T-cell (primary cell): ENCODE measurements at regions not wholly inside any gene's neighbourhood (a gene's known extent, or its start where the extent isn't known, plus 50 kb on each side); places are given as distances from the start of the nearest gene placed in this dataset.

ENCODE experiments used
- ATAC-seq, 4 experiments: fragments of 200-7000 bp in 3 of 4; fragments of 150-1000 bp in 1 of 4; cut with Tn5 transposase; replicated peaks in 1 of 4; 1 replicate in 3 of 4; 2 replicates in 1 of 4; pipeline ENCODE4 v1.10.0; 2021; ENCODE audit warnings: moderate library complexity in 3 of 4, mild to moderate bottlenecking in 2 of 4, moderate number of reproducible peaks in 1 of 4
- CTCF ChIA-PET, 2 donors: fragments of 300-600 bp; sonication (Branson Sonifier 250); formaldehyde crosslinking; loops; one replicate each; lab custom pipeline; 2022; ENCODE audit warnings: antibody characterized with exemption in 2 of 2; lab: Charles Lee
- POLR2A ChIA-PET, 2 donors: fragments of 300-600 bp; sonication (Branson Sonifier 250); formaldehyde crosslinking; loops; one replicate each; lab custom pipeline; 2022; ENCODE audit warnings: antibody characterized with exemption in 2 of 2; lab: Charles Lee
- DNase-seq, 35 experiments: peaks; one replicate each; pipeline versions ENCODE4 v3.0.0 to v3.0.0-alpha.2; 2013 to 2023
- H3K27ac ChIP-seq: one replicate; pipeline ENCODE4 v1.5.1; 2013; ENCODE audit warnings: low read length
- H3K27me3 ChIP-seq, 2 experiments: replicated peaks in 1 of 2; 1 replicate in 1 of 2; 2 replicates in 1 of 2; pipeline versions ENCODE4 v1.6.1 to v1.7.0; 2013; ENCODE audit warnings: low read length in 1 of 2, mixed read lengths in 1 of 2; ENCODE audit not compliant: control insufficient read depth in 2 of 2, insufficient read depth in 2 of 2; ENCODE audit errors: extremely low read depth in 1 of 2
- H3K36me3 ChIP-seq, 2 donors: 1 replicate in 1 of 2; 2 replicates in 1 of 2; pipeline versions ENCODE4 v1.6.1 to v1.7.0; 2013; ENCODE audit warnings: low read length in 1 of 2; ENCODE audit not compliant: control insufficient read depth in 2 of 2, insufficient read depth in 1 of 2; ENCODE audit errors: extremely low read depth in 1 of 2
- H3K4me1 ChIP-seq, 2 experiments: 1 replicate in 1 of 2; 2 replicates in 1 of 2; pipeline versions ENCODE4 v1.6.1 to v1.7.0; 2013; ENCODE audit warnings: low read length in 2 of 2, mixed read lengths in 1 of 2; ENCODE audit not compliant: insufficient read depth in 2 of 2, control insufficient read depth in 1 of 2; ENCODE audit errors: extremely low read depth in 1 of 2
- H3K4me3 ChIP-seq, 2 donors: 1 replicate in 1 of 2; 2 replicates in 1 of 2; pipeline versions ENCODE4 v1.5.1 to v1.7.0; 2013; ENCODE audit warnings: mild to moderate bottlenecking in 2 of 2, low read length in 1 of 2, moderate library complexity in 1 of 2; ENCODE audit not compliant: control insufficient read depth in 1 of 2; ENCODE audit errors: extremely low read depth in 1 of 2
- H3K9me3 ChIP-seq: 2 replicates; pipeline ENCODE4 v1.7.0; 2013
- H3K27ac Mint-ChIP-seq, 2 donors: one replicate each; pipeline ENCODE4 v1.8.0; 2020 to 2021; ENCODE audit warnings: mild to moderate bottlenecking in 2 of 2, mixed read lengths in 2 of 2
- H3K27me3 Mint-ChIP-seq, 2 donors: one replicate each; pipeline ENCODE4 v1.8.0; 2021 to 2022; ENCODE audit warnings: mixed read lengths in 2 of 2
- H3K36me3 Mint-ChIP-seq: one replicate; pipeline ENCODE4 v1.8.0; 2021; ENCODE audit warnings: mixed read lengths
- H3K4me1 Mint-ChIP-seq, 3 donors: one replicate each; pipeline ENCODE4 v1.8.0; 2020 to 2022; ENCODE audit warnings: mixed read lengths in 3 of 3, mild to moderate bottlenecking in 1 of 3
- H3K4me3 Mint-ChIP-seq, 3 donors: one replicate each; pipeline ENCODE4 v1.8.0; 2020 to 2022; ENCODE audit warnings: mild to moderate bottlenecking in 3 of 3, mixed read lengths in 3 of 3, moderate library complexity in 3 of 3
- H3K9me3 Mint-ChIP-seq, 3 donors: one replicate each; pipeline ENCODE4 v1.8.0; 2020 to 2022; ENCODE audit warnings: mixed read lengths in 3 of 3
- WGBS: methylation state at CpG from one replicate; pipeline ENCODE4 v1.1.5; 2013; ENCODE audit warnings: missing lambda C conversion rate; ENCODE audit not compliant: insufficient coverage; 5-methylcytosine and 5-hydroxymethylcytosine counted together

DNA sequence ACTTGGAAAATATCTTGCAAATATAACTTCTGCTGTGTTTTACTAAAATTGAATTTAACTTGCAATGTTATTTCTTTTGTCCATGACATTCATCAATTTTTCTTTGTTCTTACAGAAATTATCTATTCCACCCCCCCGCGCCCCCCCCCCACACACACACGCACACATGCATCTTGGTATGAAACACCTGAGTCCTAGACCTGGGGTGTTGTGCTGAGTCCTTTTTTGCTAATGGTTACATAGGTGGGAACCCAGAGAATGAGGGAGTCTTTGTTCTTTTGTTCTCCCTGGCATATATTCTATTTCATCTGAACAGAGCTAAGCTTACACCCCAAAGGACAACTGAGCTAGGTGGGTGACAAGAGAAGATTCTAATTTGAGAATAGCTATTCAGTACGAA is 308.9 kb downstream of the CWC27 start:
- no peaks in the 10 kb centered on the region for H3K9me3 ChIP-seq
- H3K4me3 Mint-ChIP-seq, result no peak overlapping the region
- peaks cover 7 to 14% (median 9%) of the 10 kb centered on the region in 3 donors for H3K4me1 Mint-ChIP-seq
- H3K27me3 Mint-ChIP-seq, result no peaks in the 10 kb centered on the region
- H3K27me3 ChIP-seq, result no peaks in the 10 kb centered on the region
- WGBS, result 67% methylated on average over 1 of the region's 4 CpGs
- H3K27ac ChIP-seq, result no peak overlapping the region
- ChIA-PET POLR2A (no interaction called here), CTCF (interaction anchor here (0.8 to 1.5 kb wide), 3 partner anchors 74 to 406 kb away, joined by 3 to 8 read pairs (median 5); no protein-coding TSS in a partner anchor)
- H3K4me3 ChIP-seq, result no peak overlapping the region
- ATAC-seq (no peak), DNase-seq (no peak)
- H3K27ac Mint-ChIP-seq, result no peak overlapping the region
- no peaks in the 10 kb centered on the region for H3K36me3 Mint-ChIP-seq
- H3K9me3 Mint-ChIP-seq, result no peaks in the 10 kb centered on the region
- peaks cover 0 to 4% of the 10 kb centered on the region in 2 experiments for H3K4me1 ChIP-seq
- H3K36me3 ChIP-seq, result no peaks in the 10 kb centered on the region

DNA sequence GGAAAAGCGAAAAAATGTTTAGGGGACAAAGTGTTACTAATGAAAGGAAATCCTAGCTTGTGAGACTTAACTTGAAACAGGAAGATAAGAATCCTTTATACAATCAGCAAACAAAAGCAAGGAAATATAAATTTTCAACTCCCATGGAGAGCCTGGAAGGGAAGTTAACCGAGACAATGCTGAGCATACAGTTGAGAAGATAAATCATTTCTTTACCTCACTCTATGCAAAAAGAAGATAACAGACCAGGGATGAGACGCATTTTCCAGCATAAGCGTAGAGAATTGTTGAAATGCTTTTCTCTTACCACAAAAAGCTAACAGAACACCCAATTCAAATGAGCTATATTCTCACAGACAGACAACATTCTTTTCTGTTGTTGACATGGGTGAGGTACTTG is 309.6 kb downstream of the CWC27 start:
- POLR2A ChIA-PET, result no interaction called here
- peaks cover 7 to 14% (median 9%) of the 10 kb centered on the region in 3 donors for H3K4me1 Mint-ChIP-seq
- no peaks in the 10 kb centered on the region for H3K36me3 Mint-ChIP-seq
- Histone ChIP-seq H3K9me3 (no peaks in the 10 kb centered on the region), H3K4me1 (peaks cover 0 to 4% of the 10 kb centered on the region in 2 experiments), H3K36me3 (no peaks in the 10 kb centered on the region), H3K27ac (no peak overlapping the region), H3K27me3 (no peaks in the 10 kb centered on the region), H3K4me3 (no peak overlapping the region)
- WGBS, result no CpG with 5 or more reads among the region's 4 CpGs
- H3K4me3 Mint-ChIP-seq, result no peak overlapping the region
- no peaks in the 10 kb centered on the region for H3K27me3 Mint-ChIP-seq
- CTCF ChIA-PET, result interaction anchor here (0.8 to 1.5 kb wide), 3 partner anchors 74 to 406 kb away, joined by 3 to 8 read pairs (median 5); no protein-coding TSS in a partner anchor
- ATAC-seq (no peak), DNase-seq (no peak)
- H3K9me3 Mint-ChIP-seq, result no peaks in the 10 kb centered on the region
- no peak overlapping the region for H3K27ac Mint-ChIP-seq

DNA sequence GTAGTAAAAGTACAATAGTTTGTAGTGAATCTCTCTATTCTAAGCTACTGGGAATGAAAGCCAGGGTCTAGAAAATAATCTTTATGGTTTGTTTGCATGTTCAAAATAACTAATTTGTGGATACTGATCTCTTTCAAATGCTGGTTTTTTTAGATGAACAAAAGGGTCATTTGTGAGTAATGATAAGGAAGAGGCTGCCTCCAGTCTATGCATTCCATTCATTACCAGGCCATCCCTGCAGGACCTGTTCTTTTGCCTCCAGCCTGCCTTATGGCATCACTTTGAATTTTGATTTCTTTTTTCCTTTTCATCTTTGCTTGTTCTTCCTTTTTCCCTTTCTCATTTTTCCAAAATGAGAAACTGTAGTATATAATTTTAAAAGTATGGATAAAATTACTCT is 312.3 kb downstream of the CWC27 start:
- no peaks in the 10 kb centered on the region for H3K9me3 Mint-ChIP-seq
- Histone ChIP-seq H3K27me3 (no peaks in the 10 kb centered on the region), H3K9me3 (no peaks in the 10 kb centered on the region), H3K27ac (no peak overlapping the region), H3K36me3 (no peaks in the 10 kb centered on the region), H3K4me3 (no peak overlapping the region), H3K4me1 (peaks cover 0 to 4% of the 10 kb centered on the region in 2 experiments)
- CTCF ChIA-PET, result no interaction called here
- no peak overlapping the region for H3K4me3 Mint-ChIP-seq
- H3K36me3 Mint-ChIP-seq, result no peaks in the 10 kb centered on the region
- no peaks in the 10 kb centered on the region for H3K27me3 Mint-ChIP-seq
- DNase-seq (no peak), ATAC-seq (no peak)
- POLR2A ChIA-PET, result no interaction called here
- H3K27ac Mint-ChIP-seq, result no peak overlapping the region
- H3K4me1 Mint-ChIP-seq, result peaks cover 7 to 14% (median 9%) of the 10 kb centered on the region in 3 donors

DNA sequence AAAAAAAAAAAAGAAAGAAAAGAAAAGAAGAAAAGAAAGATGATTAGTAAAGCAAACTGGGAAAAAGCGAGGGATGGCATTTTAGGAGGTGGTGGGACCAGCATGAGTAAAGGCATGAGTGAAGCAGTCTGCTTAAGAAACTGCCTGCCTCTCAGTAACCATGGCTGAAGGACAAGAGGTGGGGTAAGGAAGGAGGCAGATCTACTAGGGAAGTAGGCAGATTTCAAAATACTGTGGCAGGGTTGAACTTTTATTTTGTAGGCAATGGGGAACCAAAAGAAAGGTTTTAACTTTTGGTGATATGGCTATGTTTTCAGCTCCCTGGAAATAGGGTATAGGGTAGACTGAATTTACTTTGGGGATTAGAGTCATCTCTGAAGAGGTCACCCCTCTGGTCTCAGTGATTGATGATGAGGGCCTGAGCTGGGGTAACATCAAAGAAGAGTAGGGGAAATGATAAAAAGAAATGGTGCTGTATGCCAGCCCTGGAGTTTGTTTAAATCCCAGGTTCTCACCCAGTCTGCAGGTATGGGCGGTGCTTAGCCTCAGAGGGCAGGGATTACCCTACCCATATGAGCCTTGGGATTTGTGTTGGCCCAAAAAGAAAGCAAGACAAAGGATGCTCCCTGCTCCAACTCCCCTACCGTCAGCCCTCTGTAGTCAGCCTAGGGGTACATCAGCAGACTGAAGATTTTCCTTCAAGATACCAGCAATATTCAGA is 316.2 kb downstream of the CWC27 start:
- ATAC-seq (no peak), DNase-seq (no peak)
- no peaks in the 10 kb centered on the region for H3K27me3 ChIP-seq
- ChIA-PET CTCF (no interaction called here), POLR2A (interaction anchor here in 1 of 2 donors (0.7 kb wide), 1 partner anchor 11 kb away, joined by 5 read pairs; no protein-coding TSS in a partner anchor)
- H3K36me3 ChIP-seq, result no peaks in the 10 kb centered on the region
- no peaks in the 10 kb centered on the region for H3K36me3 Mint-ChIP-seq
- peaks cover 2% of the 10 kb centered on the region in 2 donors for H3K27me3 Mint-ChIP-seq
- H3K27ac Mint-ChIP-seq, result no peak overlapping the region
- WGBS, result 96% methylated on average over 3 of the region's 3 CpGs
- no peak overlapping the region for H3K4me3 Mint-ChIP-seq
- no peak overlapping the region for H3K27ac ChIP-seq
- no peaks in the 10 kb centered on the region for H3K9me3 ChIP-seq
- H3K4me1 Mint-ChIP-seq, result peaks cover 2 to 5% (median 2%) of the 10 kb centered on the region in 3 donors
- H3K9me3 Mint-ChIP-seq, result no peaks in the 10 kb centered on the region
- H3K4me3 ChIP-seq, result no peak overlapping the region
- H3K4me1 ChIP-seq, result peaks cover 0 to under 1% of the 10 kb centered on the region in 2 experiments

DNA sequence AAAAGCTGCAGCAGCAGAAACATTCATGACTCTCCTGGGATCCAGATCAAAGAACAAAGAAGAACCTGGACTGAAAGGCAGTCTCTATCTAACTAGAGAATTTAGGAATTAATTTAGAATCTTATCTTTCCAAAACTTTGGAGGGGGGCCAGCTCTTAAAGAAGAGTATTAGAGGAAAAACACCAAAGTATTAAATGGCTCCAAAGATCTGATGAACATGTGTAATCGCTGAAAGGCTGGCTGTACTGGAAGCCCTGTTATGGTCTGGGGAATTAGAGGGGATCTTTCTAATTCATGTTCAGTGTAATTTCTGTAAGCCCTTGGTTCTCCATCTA is 316.8 kb downstream of the CWC27 start:
- DNase-seq, result no peak
- Mint-ChIP-seq H3K4me3 (no peak overlapping the region), H3K27me3 (peaks cover 4% of the 10 kb centered on the region in 2 donors), H3K27ac (no peak overlapping the region), H3K4me1 (no peaks in the 10 kb centered on the region), H3K9me3 (no peaks in the 10 kb centered on the region), H3K36me3 (no peaks in the 10 kb centered on the region)
- H3K36me3 ChIP-seq, result no peaks in the 10 kb centered on the region
- H3K27me3 ChIP-seq, result no peaks in the 10 kb centered on the region
- no peaks in the 10 kb centered on the region for H3K4me1 ChIP-seq
- no peaks in the 10 kb centered on the region for H3K9me3 ChIP-seq
- ATAC-seq, result no peak
- ChIA-PET CTCF (no interaction called here), POLR2A (no interaction called here)
- 100% methylated on average over 1 of the region's 1 CpG for WGBS
- no peak overlapping the region for H3K4me3 ChIP-seq
- H3K27ac ChIP-seq, result no peak overlapping the region

DNA sequence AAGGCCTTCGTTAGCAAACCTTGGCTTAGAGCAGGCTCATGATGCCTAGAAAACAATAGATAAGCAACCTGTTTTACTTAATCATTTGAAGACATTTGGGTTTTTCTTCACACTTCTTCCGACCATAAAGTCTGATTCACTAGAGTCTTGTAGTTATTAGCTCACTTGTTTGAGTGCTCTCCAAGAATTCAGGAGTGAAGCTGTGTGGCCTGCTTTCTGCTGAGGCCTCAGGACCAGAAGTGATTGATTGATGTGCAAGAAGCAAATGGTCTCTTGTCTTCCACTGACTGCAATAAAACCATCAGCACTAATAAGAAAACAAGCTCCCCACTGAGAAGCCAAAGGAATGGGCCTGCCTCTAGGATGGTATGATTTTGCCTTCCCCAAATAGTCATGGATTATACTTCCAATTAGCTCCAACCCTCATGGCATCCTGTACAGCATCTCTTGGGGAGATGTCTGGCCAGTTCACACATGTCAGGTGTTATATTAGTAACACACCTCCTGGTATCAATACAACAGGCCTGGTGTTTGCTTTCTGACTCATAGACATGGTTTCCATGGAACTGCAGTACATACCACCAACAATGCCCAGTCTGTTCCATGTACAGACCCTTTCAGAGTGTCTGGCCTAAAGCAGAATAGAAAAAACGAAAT is 317.6 kb downstream of the CWC27 start:
- no peak overlapping the region for H3K27ac ChIP-seq
- WGBS, result no CpG with 5 or more reads among the region's 3 CpGs
- H3K27me3 ChIP-seq, result no peaks in the 10 kb centered on the region
- H3K9me3 Mint-ChIP-seq, result no peaks in the 10 kb centered on the region
- H3K4me1 ChIP-seq, result no peaks in the 10 kb centered on the region
- DNase-seq, result no peak
- H3K36me3 Mint-ChIP-seq, result no peaks in the 10 kb centered on the region
- ChIA-PET POLR2A (no interaction called here), CTCF (no interaction called here)
- no peak overlapping the region for H3K27ac Mint-ChIP-seq
- ATAC-seq, result no peak
- H3K4me3 Mint-ChIP-seq, result no peak overlapping the region
- no peaks in the 10 kb centered on the region for H3K36me3 ChIP-seq
- no peak overlapping the region for H3K4me3 ChIP-seq
- no peaks in the 10 kb centered on the region for H3K9me3 ChIP-seq
- no peaks in the 10 kb centered on the region for H3K4me1 Mint-ChIP-seq
- H3K27me3 Mint-ChIP-seq, result peaks cover 8% of the 10 kb centered on the region in 2 donors
